ENCODE measurements at regions not wholly inside any gene's neighbourhood (a gene's known extent, or its start where the extent isn't known, plus 50 kb on each side); places are given as distances from the start of the nearest gene placed in this dataset.

GRCh38 chr2:149679286-149679685 is 91.7 kb upstream of the MMADHC start:
- Histone ChIP-seq H3K4me3 (ENCODE audit: low read length) (no peak overlapping the region), H3K27me3 (ENCODE audit: control insufficient read depth, insufficient read depth, low read length) (no peaks in the 10 kb centered on the region), H3K4me1 (ENCODE audit: control insufficient read depth, insufficient read depth, low read length) (no peaks in the 10 kb centered on the region), H3K36me3 (ENCODE audit: control insufficient read depth, insufficient read depth, low read length) (no peaks in the 10 kb centered on the region), H3K27ac (ENCODE audit: low read length) (no peak overlapping the region), H3K9me3 (ENCODE audit: control insufficient read depth, low read depth, low read length) (no peaks in the 10 kb centered on the region)
- WGBS (ENCODE audit: insufficient coverage, low lambda C conversion rate), result no CpG with 5 or more reads among the region's 2 CpGs
- no peak for DNase-seq

GRCh38 chr2:149677416-149677815 is 89.8 kb upstream of the MMADHC start:
- WGBS (ENCODE audit: insufficient coverage, low lambda C conversion rate), result 80% methylated on average over 1 of the region's 1 CpG
- no peaks in the 10 kb centered on the region for H3K36me3 ChIP-seq (ENCODE audit: control insufficient read depth, insufficient read depth, low read length)
- H3K27me3 ChIP-seq (ENCODE audit: control insufficient read depth, insufficient read depth, low read length), result no peaks in the 10 kb centered on the region
- no peaks in the 10 kb centered on the region for H3K4me1 ChIP-seq (ENCODE audit: control insufficient read depth, insufficient read depth, low read length)
- H3K27ac ChIP-seq (ENCODE audit: low read length), result no peak overlapping the region
- no peaks in the 10 kb centered on the region for H3K9me3 ChIP-seq (ENCODE audit: control insufficient read depth, low read depth, low read length)
- no peak overlapping the region for H3K4me3 ChIP-seq (ENCODE audit: low read length)
- DNase-seq, result no peak

- WGBS (ENCODE audit: insufficient coverage, low lambda C conversion rate), result no CpG with 5 or more reads among the region's 2 CpGs
- DNase-seq, result no peak
These were observed 82.5 kb upstream of the MMADHC start for GRCh38 chr2:149670086-149670485.

GRCh38 chr2:149666809-149667320 is 79.3 kb upstream of the MMADHC start:
- WGBS (ENCODE audit: insufficient coverage, low lambda C conversion rate), result 100% methylated on average over 1 of the region's 1 CpG

More at GRCh38 chr2:149670086-149670485, 82.5 kb upstream of the MMADHC start:
- Histone ChIP-seq H3K9me3 (ENCODE audit: control insufficient read depth, low read depth, low read length) (no peaks in the 10 kb centered on the region), H3K27ac (ENCODE audit: low read length) (no peak overlapping the region), H3K27me3 (ENCODE audit: control insufficient read depth, insufficient read depth, low read length) (no peaks in the 10 kb centered on the region), H3K36me3 (ENCODE audit: control insufficient read depth, insufficient read depth, low read length) (no peaks in the 10 kb centered on the region), H3K4me1 (ENCODE audit: control insufficient read depth, insufficient read depth, low read length) (no peaks in the 10 kb centered on the region), H3K4me3 (ENCODE audit: low read length) (no peak overlapping the region)

GRCh38 chr2:149664896-149665295 is 77.3 kb upstream of the MMADHC start:
- Histone ChIP-seq H3K9me3 (ENCODE audit: control insufficient read depth, low read depth, low read length) (no peaks in the 10 kb centered on the region), H3K27ac (ENCODE audit: low read length) (no peak overlapping the region), H3K36me3 (ENCODE audit: control insufficient read depth, insufficient read depth, low read length) (no peaks in the 10 kb centered on the region), H3K4me1 (ENCODE audit: control insufficient read depth, insufficient read depth, low read length) (no peaks in the 10 kb centered on the region), H3K4me3 (ENCODE audit: low read length) (no peak overlapping the region), H3K27me3 (ENCODE audit: control insufficient read depth, insufficient read depth, low read length) (no peaks in the 10 kb centered on the region)
- 90% methylated on average over 2 of the region's 3 CpGs for WGBS (ENCODE audit: insufficient coverage, low lambda C conversion rate)
- DNase-seq, result no peak

More at GRCh38 chr2:149666809-149667320, 79.3 kb upstream of the MMADHC start:
- Histone ChIP-seq H3K27me3 (ENCODE audit: control insufficient read depth, insufficient read depth, low read length) (no peaks in the 10 kb centered on the region), H3K4me3 (ENCODE audit: low read length) (no peak overlapping the region), H3K9me3 (ENCODE audit: control insufficient read depth, low read depth, low read length) (no peaks in the 10 kb centered on the region), H3K36me3 (ENCODE audit: control insufficient read depth, insufficient read depth, low read length) (no peaks in the 10 kb centered on the region), H3K27ac (ENCODE audit: low read length) (no peak overlapping the region), H3K4me1 (ENCODE audit: control insufficient read depth, insufficient read depth, low read length) (no peaks in the 10 kb centered on the region)
- no peak for DNase-seq

GRCh38 chr2:149662556-149662955 is 75.0 kb upstream of the MMADHC start:
- H3K9me3 ChIP-seq (ENCODE audit: control insufficient read depth, low read depth, low read length), result no peaks in the 10 kb centered on the region
- H3K4me1 ChIP-seq (ENCODE audit: control insufficient read depth, insufficient read depth, low read length), result no peaks in the 10 kb centered on the region
- no peak overlapping the region for H3K27ac ChIP-seq (ENCODE audit: low read length)
- DNase-seq, result no peak
- H3K4me3 ChIP-seq (ENCODE audit: low read length), result no peak overlapping the region
- H3K36me3 ChIP-seq (ENCODE audit: control insufficient read depth, insufficient read depth, low read length), result no peaks in the 10 kb centered on the region
- no peaks in the 10 kb centered on the region for H3K27me3 ChIP-seq (ENCODE audit: control insufficient read depth, insufficient read depth, low read length)

GRCh38 chr2:149661844-149662243 is 74.3 kb upstream of the MMADHC start:
- Histone ChIP-seq H3K27me3 (ENCODE audit: control insufficient read depth, insufficient read depth, low read length) (no peaks in the 10 kb centered on the region), H3K27ac (ENCODE audit: low read length) (no peak overlapping the region), H3K9me3 (ENCODE audit: control insufficient read depth, low read depth, low read length) (no peaks in the 10 kb centered on the region), H3K4me3 (ENCODE audit: low read length) (no peak overlapping the region), H3K4me1 (ENCODE audit: control insufficient read depth, insufficient read depth, low read length) (no peaks in the 10 kb centered on the region), H3K36me3 (ENCODE audit: control insufficient read depth, insufficient read depth, low read length) (no peaks in the 10 kb centered on the region)
- no CpG with 5 or more reads among the region's 1 CpG for WGBS (ENCODE audit: insufficient coverage, low lambda C conversion rate)
- DNase-seq, result no peak

GRCh38 chr2:149658553-149658952 is 71.0 kb upstream of the MMADHC start:
- no peak overlapping the region for H3K27ac ChIP-seq (ENCODE audit: low read length)
- no peak overlapping the region for H3K4me3 ChIP-seq (ENCODE audit: low read length)
- H3K9me3 ChIP-seq (ENCODE audit: control insufficient read depth, low read depth, low read length), result no peaks in the 10 kb centered on the region
- DNase-seq, result no peak
- no peaks in the 10 kb centered on the region for H3K27me3 ChIP-seq (ENCODE audit: control insufficient read depth, insufficient read depth, low read length)
- no peaks in the 10 kb centered on the region for H3K4me1 ChIP-seq (ENCODE audit: control insufficient read depth, insufficient read depth, low read length)
- H3K36me3 ChIP-seq (ENCODE audit: control insufficient read depth, insufficient read depth, low read length), result no peaks in the 10 kb centered on the region

GRCh38 chr2:149657401-149658040 is 69.9 kb upstream of the MMADHC start:
- Histone ChIP-seq H3K27ac (ENCODE audit: low read length) (no peak overlapping the region), H3K36me3 (ENCODE audit: control insufficient read depth, insufficient read depth, low read length) (no peaks in the 10 kb centered on the region), H3K27me3 (ENCODE audit: control insufficient read depth, insufficient read depth, low read length) (no peaks in the 10 kb centered on the region), H3K4me1 (ENCODE audit: control insufficient read depth, insufficient read depth, low read length) (no peaks in the 10 kb centered on the region), H3K4me3 (ENCODE audit: low read length) (no peak overlapping the region), H3K9me3 (ENCODE audit: control insufficient read depth, low read depth, low read length) (no peaks in the 10 kb centered on the region)
- no CpG with 5 or more reads among the region's 1 CpG for WGBS (ENCODE audit: insufficient coverage, low lambda C conversion rate)
- no peak for DNase-seq

- H3K4me3 ChIP-seq (ENCODE audit: low read length), result no peak overlapping the region
- no peaks in the 10 kb centered on the region for H3K36me3 ChIP-seq (ENCODE audit: control insufficient read depth, insufficient read depth, low read length)
- DNase-seq, result no peak
- 60% methylated on average over 1 of the region's 5 CpGs for WGBS (ENCODE audit: insufficient coverage, low lambda C conversion rate)
- no peaks in the 10 kb centered on the region for H3K4me1 ChIP-seq (ENCODE audit: control insufficient read depth, insufficient read depth, low read length)
- H3K9me3 ChIP-seq (ENCODE audit: control insufficient read depth, low read depth, low read length), result no peaks in the 10 kb centered on the region
- H3K27ac ChIP-seq (ENCODE audit: low read length), result no peak overlapping the region
- no peaks in the 10 kb centered on the region for H3K27me3 ChIP-seq (ENCODE audit: control insufficient read depth, insufficient read depth, low read length)
These were observed 69.4 kb upstream of the MMADHC start for GRCh38 chr2:149656996-149657395.

- no peaks in the 10 kb centered on the region for H3K4me1 ChIP-seq (ENCODE audit: control insufficient read depth, insufficient read depth, low read length)
- H3K27me3 ChIP-seq (ENCODE audit: control insufficient read depth, insufficient read depth, low read length), result no peaks in the 10 kb centered on the region
- peaks cover 5% of the 10 kb centered on the region for H3K9me3 ChIP-seq (ENCODE audit: control insufficient read depth, low read depth, low read length)
- H3K4me3 ChIP-seq (ENCODE audit: low read length), result no peak overlapping the region
- H3K36me3 ChIP-seq (ENCODE audit: control insufficient read depth, insufficient read depth, low read length), result no peaks in the 10 kb centered on the region
- 40% methylated on average over 1 of the region's 3 CpGs for WGBS (ENCODE audit: insufficient coverage, low lambda C conversion rate)
- H3K27ac ChIP-seq (ENCODE audit: low read length), result no peak overlapping the region
- DNase-seq, result no peak
These were observed 66.4 kb upstream of the MMADHC start for GRCh38 chr2:149653831-149654445.
